PC-9 (cell line): ENCODE measurements at regions not wholly inside any gene's neighbourhood (a gene's known extent, or its start where the extent isn't known, plus 50 kb on each side); places are given as distances from the start of the nearest gene placed in this dataset.

Source experiments
- BruUV-seq: library from RNA; stranded (reverse); fragments of 400-500 nt; replicated peaks from 2 replicates; lab custom pipeline; 2021; lab: Mats Ljungman, UMichigan
- CTCF ChIA-PET: fragments of 300-600 bp; sonication (Branson Sonifier 250); formaldehyde crosslinking; loops from one replicate; lab custom pipeline; 2022; ENCODE audit warnings: antibody characterized with exemption; lab: Charles Lee
- POLR2A ChIA-PET: fragments of 300-600 bp; sonication (Branson Sonifier 250); formaldehyde crosslinking; loops from one replicate; lab custom pipeline; 2022; ENCODE audit warnings: antibody characterized with exemption; ENCODE audit not compliant: unreplicated experiment; lab: Charles Lee
- DNase-seq, 2 experiments: peaks; one replicate each; pipeline versions ENCODE4 v3.0.0 to v3.0.0-alpha.2; 2015 to 2022; ENCODE audit warnings: mixed read lengths in 1 of 2
- H2AFZ ChIP-seq: fragments of 200-600 bp; sonication (generic); 2 replicates; pipeline ENCODE4 v1.8.1; 2017; ENCODE audit warnings: antibody characterized with exemption
- H3F3A ChIP-seq: fragments of 200-600 bp; sonication (generic); 2 replicates; pipeline ENCODE4 v1.8.1; 2017; ENCODE audit warnings: antibody characterized with exemption, mild to moderate bottlenecking, low read depth; ENCODE audit not compliant: insufficient read depth
- H3K27ac ChIP-seq: fragments of 200-600 bp; sonication (generic); 2 replicates; pipeline ENCODE4 v1.6.1; 2016; ENCODE audit warnings: mixed run types
- H3K27me3 ChIP-seq: fragments of 200-600 bp; sonication (generic); 2 replicates; pipeline ENCODE4 v1.6.1; 2016; ENCODE audit warnings: low read depth, mixed run types; ENCODE audit not compliant: insufficient read depth
- H3K36me3 ChIP-seq: fragments of 200-600 bp; sonication (generic); 2 replicates; pipeline ENCODE4 v1.6.1; 2016; ENCODE audit warnings: low read depth, mixed run types
- H3K4me1 ChIP-seq: fragments of 200-600 bp; sonication (generic); replicated peaks from 2 replicates; pipeline ENCODE4 v1.6.1; 2016; ENCODE audit warnings: mixed run types; ENCODE audit not compliant: insufficient read depth
- H3K4me2 ChIP-seq: fragments of 200-600 bp; sonication (generic); 2 replicates; pipeline ENCODE4 v1.6.1; 2017; ENCODE audit warnings: mixed run types
- H3K4me3 ChIP-seq: fragments of 200-600 bp; sonication (generic); 2 replicates; pipeline ENCODE4 v1.6.1; 2016; ENCODE audit warnings: mixed run types
- H3K79me2 ChIP-seq: fragments of 200-600 bp; sonication (generic); 2 replicates; pipeline ENCODE4 v1.6.1; 2017; ENCODE audit warnings: low read depth, mixed run types
- H3K9me2 ChIP-seq: fragments of 200-600 bp; sonication (generic); 2 replicates; pipeline ENCODE4 v1.8.1; 2017; ENCODE audit warnings: mild to moderate bottlenecking; ENCODE audit not compliant: insufficient read depth
- H3K9me3 ChIP-seq: fragments of 200-600 bp; sonication (generic); 2 replicates; pipeline ENCODE4 v1.8.1; 2016; ENCODE audit warnings: low read depth; ENCODE audit not compliant: insufficient read depth
- H4K20me1 ChIP-seq: fragments of 200-600 bp; sonication (generic); 2 replicates; pipeline ENCODE4 v1.8.1; 2017; ENCODE audit not compliant: insufficient read depth
- CTCF ChIP-seq: fragments of 200-600 bp; sonication (generic); conservative IDR thresholded peaks from 2 replicates; pipeline ENCODE4 v1.6.1; 2017; ENCODE audit warnings: mixed run types, antibody characterized with exemption, mild to moderate bottlenecking, moderate library complexity
- EZH2 ChIP-seq: fragments of 200-600 bp; sonication (generic); IDR thresholded peaks from 2 replicates; pipeline ENCODE4 v1.8.0; 2017; ENCODE audit warnings: antibody characterized with exemption, low read depth
- intact Hi-C: fragments of 100-400 bp; cut with micrococcal nuclease; formaldehyde crosslinking; loops from one replicate; pipeline ENCODE4 v1.10.0; 2022; ENCODE audit not compliant: unreplicated experiment

DNA sequence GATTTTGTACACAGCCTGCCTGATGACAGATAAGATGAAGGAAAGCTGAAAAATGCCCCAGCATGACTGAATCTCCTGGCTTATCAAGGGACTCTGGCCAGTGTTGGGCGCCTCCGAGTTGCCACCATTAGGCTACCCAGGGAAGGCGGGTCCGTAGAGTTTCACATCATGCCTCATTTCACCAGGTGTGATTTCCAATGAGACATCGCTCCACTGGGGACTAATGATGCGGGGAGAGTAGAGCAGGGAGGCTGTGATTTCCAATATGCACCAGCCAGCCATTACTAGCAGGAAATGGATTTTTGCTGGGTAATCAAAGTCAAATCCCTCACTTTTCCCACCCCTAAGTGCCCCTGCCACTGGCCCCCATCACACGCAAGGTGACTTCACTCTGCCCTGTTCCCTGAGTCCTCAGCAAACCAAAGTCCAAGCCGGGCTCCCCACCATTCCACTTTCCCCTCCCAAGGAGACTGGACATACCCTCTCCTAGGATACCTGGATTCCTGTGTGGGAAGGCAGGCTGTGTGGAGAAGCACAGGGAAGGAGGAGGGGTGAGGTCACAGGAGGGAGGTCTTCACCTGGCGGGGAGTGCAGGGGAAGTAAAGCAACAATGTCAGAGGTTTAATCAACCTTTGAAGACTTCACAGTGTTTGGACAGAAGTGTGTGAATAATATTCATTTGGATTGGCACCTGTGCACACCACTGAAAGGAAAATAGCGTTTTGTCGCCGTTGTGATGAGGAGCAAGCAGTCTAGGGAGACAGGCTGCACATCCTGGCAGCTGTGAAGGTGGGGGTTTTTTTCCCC is 613.3 kb upstream of the CADM1 start:
- CTCF ChIA-PET, result no interaction called here
- no peak for TF ChIP-seq CTCF
- no peak for TF ChIP-seq EZH2
- POLR2A ChIA-PET, result no interaction called here
- no peak for DNase-seq
- H3K27me3 ChIP-seq, result peaks cover 25% of the 10 kb centered on the region
- H3K4me1 ChIP-seq, result no peaks in the 10 kb centered on the region
- no peaks in the 10 kb centered on the region for H3K36me3 ChIP-seq
- H3K79me2 ChIP-seq, result no peaks in the 10 kb centered on the region
- H4K20me1 ChIP-seq, result no peaks in the 10 kb centered on the region
- no peaks in the 10 kb centered on the region for H3K9me2 ChIP-seq
- BruUV-seq, result no TSS peak
- H3K4me2 ChIP-seq, result no peak overlapping the region
- no peak overlapping the region for H3K27ac ChIP-seq
- intact Hi-C loops, result no loop called here
- H3K4me3 ChIP-seq, result no peak overlapping the region
- no peaks in the 10 kb centered on the region for H3F3A ChIP-seq
- no peak overlapping the region for H2AFZ ChIP-seq
- no peaks in the 10 kb centered on the region for H3K9me3 ChIP-seq

DNA sequence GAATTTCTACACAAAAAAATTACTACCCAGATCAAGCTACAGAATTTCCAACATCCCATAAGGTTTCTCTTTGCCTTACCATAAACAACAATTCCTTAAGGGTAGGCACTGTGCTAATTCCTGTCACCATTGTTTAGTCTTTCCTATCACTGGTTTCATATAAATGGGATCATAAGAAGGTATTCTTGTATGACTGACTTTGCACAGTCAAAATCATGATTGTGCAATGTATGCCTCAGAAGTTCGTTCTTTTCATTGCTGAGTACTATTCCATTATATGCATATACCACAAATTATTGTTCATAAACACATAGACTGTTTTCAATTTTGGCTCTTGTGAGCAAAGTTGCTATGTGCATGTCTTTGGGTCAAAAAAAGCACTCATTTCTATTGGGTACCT is 611.6 kb upstream of the CADM1 start:
- Histone ChIP-seq H3K27me3 (peaks cover 25% of the 10 kb centered on the region), H4K20me1 (no peaks in the 10 kb centered on the region), H3K27ac (no peak overlapping the region), H3K9me2 (no peaks in the 10 kb centered on the region), H3K4me1 (no peaks in the 10 kb centered on the region), H3K4me3 (no peak overlapping the region), H3K9me3 (no peaks in the 10 kb centered on the region), H3F3A (no peaks in the 10 kb centered on the region), H3K4me2 (no peak overlapping the region), H3K79me2 (no peaks in the 10 kb centered on the region), H3K36me3 (no peaks in the 10 kb centered on the region), H2AFZ (no peak overlapping the region)
- intact Hi-C loops, result no loop called here
- no peak for TF ChIP-seq EZH2
- TF ChIP-seq CTCF, result no peak
- no peak for DNase-seq
- BruUV-seq, result no TSS peak
- ChIA-PET POLR2A (no interaction called here), CTCF (no interaction called here)

DNA sequence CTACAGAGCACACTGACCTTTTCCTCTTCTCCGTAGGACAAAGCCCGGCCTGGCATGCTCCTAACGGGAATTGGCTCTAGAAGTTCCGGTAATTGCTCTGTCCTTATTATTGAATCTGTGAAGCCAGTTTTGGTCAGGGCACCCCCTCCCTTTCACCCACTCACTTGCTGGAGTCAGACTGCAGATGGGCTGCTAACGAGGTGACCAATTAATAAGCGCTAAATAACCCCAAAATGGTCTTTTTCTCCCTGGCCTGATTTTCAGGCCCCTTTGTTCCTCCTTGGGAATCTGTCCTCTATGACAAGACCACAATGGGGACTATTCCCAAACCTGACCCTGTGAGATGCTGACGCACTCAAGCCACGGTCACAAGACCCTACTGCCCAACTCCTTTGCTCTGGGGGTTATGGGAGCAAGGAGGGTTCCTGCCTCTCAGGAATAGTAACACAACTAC is 610.0 kb upstream of the CADM1 start:
- H3K4me3 ChIP-seq, result no peak overlapping the region
- TF ChIP-seq EZH2, result no peak
- no peak for TF ChIP-seq CTCF
- H3F3A ChIP-seq, result no peaks in the 10 kb centered on the region
- H3K4me1 ChIP-seq, result no peaks in the 10 kb centered on the region
- no peaks in the 10 kb centered on the region for H3K36me3 ChIP-seq
- H2AFZ ChIP-seq, result no peak overlapping the region
- no peaks in the 10 kb centered on the region for H4K20me1 ChIP-seq
- intact Hi-C loops, result no loop called here
- no peak overlapping the region for H3K4me2 ChIP-seq
- peaks cover 25% of the 10 kb centered on the region for H3K27me3 ChIP-seq
- no peak for DNase-seq
- no peaks in the 10 kb centered on the region for H3K79me2 ChIP-seq
- BruUV-seq, result no TSS peak
- no peak overlapping the region for H3K27ac ChIP-seq
- POLR2A ChIA-PET, result no interaction called here
- no peaks in the 10 kb centered on the region for H3K9me2 ChIP-seq
- CTCF ChIA-PET, result no interaction called here
- H3K9me3 ChIP-seq, result no peaks in the 10 kb centered on the region
